ENCODE measurements at regions not wholly inside any gene's neighbourhood (a gene's known extent, or its start where the extent isn't known, plus 50 kb on each side); places are given as distances from the start of the nearest gene placed in this dataset.

GRCh38 chr12:60947533-60947932 is 1312.7 kb upstream of the USP15 start:
- Mint-ChIP-seq H3K27me3 (ENCODE audit: low read depth) (no peaks in the 10 kb centered on the region), H3K9me3 (no peaks in the 10 kb centered on the region), H3K36me3 (no peaks in the 10 kb centered on the region), H3K27ac (no peak overlapping the region), H3K4me1 (peaks cover 12% of the 10 kb centered on the region), H3K4me3 (no peak overlapping the region)
- no peak for DNase-seq (ENCODE audit: low spot score in 2 of 2, unreplicated experiment in 2 of 2)
- no peak for TF ChIP-seq CTCF (IDR thresholded peaks at IDR 0.05; ENCODE audit: unreplicated experiment)

GRCh38 chr12:60967128-60967527 is 1293.1 kb upstream of the USP15 start:
- Mint-ChIP-seq H3K27ac (no peak overlapping the region), H3K4me1 (no peaks in the 10 kb centered on the region), H3K27me3 (ENCODE audit: low read depth) (no peaks in the 10 kb centered on the region), H3K36me3 (no peaks in the 10 kb centered on the region), H3K4me3 (no peak overlapping the region), H3K9me3 (peaks cover 8% of the 10 kb centered on the region)
- no peak for TF ChIP-seq CTCF (IDR thresholded peaks at IDR 0.05; ENCODE audit: unreplicated experiment)
- DNase-seq (ENCODE audit: low spot score in 2 of 2, unreplicated experiment in 2 of 2): no peak

GRCh38 chr12:60977966-60978365 is 1282.2 kb upstream of the USP15 start:
- no peak for DNase-seq (ENCODE audit: low spot score in 2 of 2, unreplicated experiment in 2 of 2)
- Mint-ChIP-seq H3K4me3 (no peak overlapping the region), H3K27ac (no peak overlapping the region), H3K27me3 (ENCODE audit: low read depth) (no peaks in the 10 kb centered on the region), H3K9me3 (peaks cover 5% of the 10 kb centered on the region), H3K36me3 (no peaks in the 10 kb centered on the region), H3K4me1 (peaks cover 4% of the 10 kb centered on the region)
- no peak for TF ChIP-seq CTCF (IDR thresholded peaks at IDR 0.05; ENCODE audit: unreplicated experiment)

GRCh38 chr12:60980558-60980957 is 1279.6 kb upstream of the USP15 start:
- Mint-ChIP-seq H3K27me3 (ENCODE audit: low read depth) (no peaks in the 10 kb centered on the region), H3K27ac (no peak overlapping the region), H3K9me3 (peaks cover 16% of the 10 kb centered on the region), H3K4me3 (no peak overlapping the region), H3K4me1 (peaks cover 4% of the 10 kb centered on the region), H3K36me3 (no peaks in the 10 kb centered on the region)
- no peak for TF ChIP-seq CTCF (IDR thresholded peaks at IDR 0.05; ENCODE audit: unreplicated experiment)
- no peak for DNase-seq (ENCODE audit: low spot score in 2 of 2, unreplicated experiment in 2 of 2)

GRCh38 chr12:60981473-60981872 is 1278.7 kb upstream of the USP15 start:
- no peak for DNase-seq (ENCODE audit: low spot score in 2 of 2, unreplicated experiment in 2 of 2)
- Mint-ChIP-seq H3K36me3 (no peaks in the 10 kb centered on the region), H3K27ac (no peak overlapping the region), H3K9me3 (peaks cover 13% of the 10 kb centered on the region), H3K4me3 (no peak overlapping the region), H3K27me3 (ENCODE audit: low read depth) (no peaks in the 10 kb centered on the region), H3K4me1 (peaks cover 4% of the 10 kb centered on the region)
- no peak for TF ChIP-seq CTCF (IDR thresholded peaks at IDR 0.05; ENCODE audit: unreplicated experiment)

- no peak for DNase-seq (ENCODE audit: low spot score in 2 of 2, unreplicated experiment in 2 of 2)
- Mint-ChIP-seq H3K4me3 (no peak overlapping the region), H3K27me3 (ENCODE audit: low read depth) (no peaks in the 10 kb centered on the region), H3K4me1 (no peaks in the 10 kb centered on the region), H3K36me3 (no peaks in the 10 kb centered on the region), H3K27ac (no peak overlapping the region), H3K9me3 (peaks cover 1% of the 10 kb centered on the region)
- TF ChIP-seq CTCF (IDR thresholded peaks at IDR 0.05; ENCODE audit: unreplicated experiment): no peak
These were observed 1268.1 kb upstream of the USP15 start for GRCh38 chr12:60992087-60992486.
